NCI-H446 treated with DMSO at 0.1 percent for 48 hours (cell line): ENCODE measurements at regions not wholly inside any gene's neighbourhood (a gene's known extent, or its start where the extent isn't known, plus 50 kb on each side); places are given as distances from the start of the nearest gene placed in this dataset.
"Not testable (repeated sequence)": the region's sequence is repeated elsewhere in the genome, so short reads cannot be mapped to it uniquely, and the experiment has no call there.

Experiments
- DNase-seq: peaks from one replicate; lab custom pipeline; 2025; lab: John Stamatoyannopoulos, UW

GRCh38 chr2:155022531-155022930 is 324.0 kb downstream of the KCNJ3 start:
- no peak for DNase-seq

GRCh38 chr2:155021618-155022017 is 323.1 kb downstream of the KCNJ3 start:
- DNase-seq, result peak; percentile 99

DNA sequence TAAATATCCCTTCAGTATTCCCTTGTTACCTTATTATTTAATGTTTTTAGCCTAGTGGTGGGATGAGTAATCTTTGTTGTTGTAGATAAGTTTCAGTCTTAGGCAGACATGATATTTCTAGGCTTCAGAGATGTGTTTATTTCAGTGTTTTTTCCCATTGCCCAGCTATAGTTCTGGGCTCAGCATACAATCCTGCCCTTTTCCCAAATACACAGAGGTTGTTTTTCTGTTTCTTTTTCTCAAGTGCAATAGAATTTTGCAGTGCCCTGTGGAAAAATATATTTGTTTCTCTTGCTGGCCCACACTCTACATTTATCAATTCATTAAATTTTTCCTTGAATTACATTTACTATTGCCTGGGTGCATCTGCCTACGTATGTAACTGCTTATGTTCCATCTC is 321.8 kb downstream of the KCNJ3 start:
- DNase-seq, result no peak

DNA sequence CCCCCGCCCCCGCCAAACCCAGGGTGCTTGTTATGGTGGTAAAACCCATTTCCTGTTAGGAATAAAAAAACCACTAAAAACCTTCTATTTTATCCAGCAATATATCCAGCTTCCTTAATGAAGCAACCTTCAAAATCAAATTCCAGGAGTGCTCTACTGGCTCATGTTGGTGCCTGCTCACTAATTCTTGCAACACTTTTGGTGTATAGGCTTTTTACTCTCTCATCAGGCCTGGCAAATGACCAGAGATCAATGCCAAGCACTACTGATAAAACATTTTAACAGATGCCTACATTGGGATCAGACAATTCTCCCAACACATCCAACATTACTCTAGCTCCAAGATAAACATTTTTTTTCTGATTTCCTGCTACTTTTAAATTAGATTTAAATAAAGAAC is 312.4 kb downstream of the KCNJ3 start:
- DNase-seq, result peak; percentile 89

DNA sequence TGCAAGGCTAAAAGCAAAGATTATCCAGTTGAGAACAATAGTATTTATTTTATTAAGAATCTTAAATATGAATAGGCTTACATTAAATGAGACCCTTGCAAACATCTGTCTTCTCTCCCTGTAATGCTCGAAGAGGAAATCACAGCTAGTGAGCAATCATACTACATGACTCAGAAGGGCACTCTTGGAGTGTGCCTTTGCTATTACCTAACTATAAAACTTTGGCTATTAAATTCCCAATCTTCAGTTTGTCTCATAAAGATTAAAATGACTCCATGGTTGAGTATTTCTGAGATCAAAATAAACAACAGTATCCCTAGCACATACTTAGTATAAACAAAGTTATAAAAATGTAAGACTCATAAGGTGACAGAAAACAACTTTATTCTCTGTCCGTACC is 296.9 kb downstream of the KCNJ3 start:
- peak; percentile 68 for DNase-seq

DNA sequence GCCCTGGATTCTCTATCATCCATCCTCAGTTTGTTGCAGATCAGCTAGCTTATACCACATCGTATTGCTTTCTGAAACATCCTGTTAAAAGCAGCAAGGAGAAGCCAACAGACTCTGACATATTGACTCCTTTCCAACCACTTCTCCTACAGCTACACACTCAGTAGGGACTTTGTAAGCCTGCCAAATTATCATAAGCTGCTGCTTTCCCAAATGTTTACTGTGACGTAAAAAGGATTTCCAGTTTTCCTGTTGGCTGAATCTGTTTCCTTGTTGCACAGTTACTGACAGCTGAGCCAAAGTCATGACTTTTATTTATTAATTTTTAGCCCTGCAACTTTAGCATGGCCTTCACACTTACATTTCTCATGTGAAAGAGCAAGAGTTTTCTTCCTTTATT is 294.3 kb downstream of the KCNJ3 start:
- DNase-seq, result peak; percentile 100

GRCh38 chr2:154978710-154979109 is 280.2 kb downstream of the KCNJ3 start:
- DNase-seq, result no peak

DNA sequence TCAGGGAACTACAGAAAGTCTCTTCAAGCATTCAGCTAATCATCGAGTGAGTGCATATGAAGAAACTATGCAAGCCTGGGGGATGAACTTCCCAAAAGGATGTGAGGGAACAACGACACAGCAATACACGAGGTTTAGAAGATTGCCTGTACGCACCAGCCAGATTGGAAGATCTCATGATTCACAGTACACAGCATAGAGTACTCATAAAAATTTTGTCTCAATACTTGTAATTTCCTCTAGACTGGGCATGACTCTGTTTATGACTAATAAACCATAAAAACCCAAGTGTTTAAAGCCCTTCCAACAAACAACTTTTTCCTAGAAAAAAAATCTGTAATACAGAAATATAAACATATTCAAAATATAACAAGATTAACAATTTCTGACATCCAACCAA is 279.7 kb downstream of the KCNJ3 start:
- DNase-seq, result no peak

- no peak for DNase-seq
Observed at GRCh38 chr2:154974041-154974440, 275.5 kb downstream of the KCNJ3 start.

GRCh38 chr2:154963511-154963910 is 265.0 kb downstream of the KCNJ3 start:
- no peak for DNase-seq

DNA sequence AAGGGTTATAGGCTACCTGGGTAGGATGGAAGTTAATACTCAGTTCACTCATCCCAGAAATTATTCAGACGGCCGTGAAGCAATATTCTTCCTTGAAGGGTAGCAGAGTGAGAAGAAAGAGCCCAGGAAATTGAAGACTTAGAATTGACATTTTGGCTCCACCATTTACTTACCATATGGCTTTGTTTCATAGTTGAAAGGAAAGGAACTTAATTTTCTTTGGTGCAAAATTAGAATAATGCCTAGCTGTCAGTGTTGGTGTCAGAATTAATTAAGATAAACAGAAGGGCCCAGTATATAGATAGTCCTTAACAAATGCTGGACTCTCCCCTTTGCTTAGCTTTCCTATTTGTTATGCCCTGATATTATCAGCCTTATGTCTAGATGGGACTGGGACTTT is 263.2 kb downstream of the KCNJ3 start:
- no peak for DNase-seq

DNA sequence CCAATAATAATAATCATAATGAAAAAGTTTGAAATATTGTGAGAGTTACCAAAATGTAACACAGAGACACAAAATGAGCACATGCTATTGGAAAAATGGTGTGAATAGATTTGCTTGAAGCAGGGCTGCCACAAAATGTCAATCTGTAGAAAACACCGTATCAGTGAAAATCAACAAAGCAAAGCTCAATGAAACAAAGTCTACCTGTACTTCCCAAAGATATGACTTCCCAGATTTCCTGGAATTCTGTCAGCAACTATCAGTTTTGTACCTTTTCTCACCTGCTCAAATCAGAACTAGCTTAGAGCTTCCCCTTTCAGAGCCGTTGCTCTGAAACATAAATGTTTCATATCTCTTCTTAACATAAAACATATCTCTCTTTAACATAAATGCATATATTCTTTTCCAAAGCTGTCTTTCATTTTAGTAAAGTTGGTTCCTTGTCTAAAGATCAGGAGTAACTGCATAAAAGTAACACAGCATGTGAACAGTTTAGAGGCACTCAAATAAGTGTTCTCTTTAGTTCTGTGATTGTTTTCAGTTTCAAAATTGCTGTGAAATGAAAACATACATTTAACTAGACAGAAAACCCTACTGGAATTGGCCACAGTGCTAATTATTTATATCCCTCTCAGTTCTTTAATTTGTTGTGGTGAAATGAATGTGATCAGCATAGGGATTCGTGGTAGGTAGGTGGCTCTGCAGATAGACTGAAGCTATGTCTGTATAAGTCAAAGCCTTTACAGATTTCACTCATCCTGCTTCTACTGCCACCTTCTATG is 262.5 kb downstream of the KCNJ3 start:
- DNase-seq, result no peak

- no peak for DNase-seq
Observed at GRCh38 chr2:154952346-154952980, 254.0 kb downstream of the KCNJ3 start.

- not testable (repeated sequence) for DNase-seq
Observed at GRCh38 chr2:154947416-154947815, 248.9 kb downstream of the KCNJ3 start.

GRCh38 chr2:154945984-154946383 is 247.5 kb downstream of the KCNJ3 start:
- no peak for DNase-seq

GRCh38 chr2:154941379-154941778 is 242.9 kb downstream of the KCNJ3 start:
- no peak for DNase-seq

DNA sequence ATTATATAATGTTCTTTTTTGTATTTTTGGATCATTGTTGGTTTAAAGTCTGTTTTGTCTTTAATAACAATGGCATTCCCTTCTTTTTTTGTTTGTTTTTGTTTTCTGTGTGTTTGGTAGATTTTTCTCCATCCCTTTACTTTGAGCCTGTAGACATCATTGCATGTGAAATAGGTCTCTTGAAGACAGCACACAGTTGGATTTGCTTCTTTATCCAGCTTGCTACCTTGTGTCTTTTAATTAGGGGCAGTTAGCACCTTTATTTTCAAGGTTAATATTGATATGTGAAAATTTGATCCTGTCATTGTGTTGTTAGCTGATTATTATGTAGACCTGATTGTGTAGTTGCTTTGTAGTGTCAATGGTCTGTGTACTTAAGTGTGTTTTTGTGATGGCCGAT is 235.7 kb downstream of the KCNJ3 start:
- no peak for DNase-seq

GRCh38 chr2:154924531-154924930 is 226.0 kb downstream of the KCNJ3 start:
- no peak for DNase-seq

DNA sequence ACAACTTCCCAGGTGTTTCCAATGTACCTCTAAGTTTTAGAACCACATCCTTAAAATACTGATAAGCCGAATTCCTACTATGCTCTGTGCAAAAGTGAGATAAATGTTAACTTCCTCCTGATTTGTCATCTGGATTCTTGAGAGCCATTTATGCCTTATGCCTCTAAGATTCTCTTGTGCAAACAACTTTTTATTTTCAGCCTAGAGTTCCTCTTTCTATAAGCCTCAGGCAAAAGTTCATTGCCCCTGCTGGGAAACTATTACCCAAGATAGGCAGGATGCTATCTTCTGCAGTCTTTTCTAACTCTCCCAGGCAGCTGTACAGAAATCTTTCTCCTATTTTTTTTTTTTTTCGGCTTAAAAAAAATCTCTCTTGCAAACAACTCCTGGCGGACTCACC is 216.1 kb downstream of the KCNJ3 start:
- no peak for DNase-seq

GRCh38 chr2:154912215-154912614 is 213.7 kb downstream of the KCNJ3 start:
- DNase-seq, result no peak

- DNase-seq, result no peak
Observed at GRCh38 chr2:154911729-154912128, 213.2 kb downstream of the KCNJ3 start.

DNA sequence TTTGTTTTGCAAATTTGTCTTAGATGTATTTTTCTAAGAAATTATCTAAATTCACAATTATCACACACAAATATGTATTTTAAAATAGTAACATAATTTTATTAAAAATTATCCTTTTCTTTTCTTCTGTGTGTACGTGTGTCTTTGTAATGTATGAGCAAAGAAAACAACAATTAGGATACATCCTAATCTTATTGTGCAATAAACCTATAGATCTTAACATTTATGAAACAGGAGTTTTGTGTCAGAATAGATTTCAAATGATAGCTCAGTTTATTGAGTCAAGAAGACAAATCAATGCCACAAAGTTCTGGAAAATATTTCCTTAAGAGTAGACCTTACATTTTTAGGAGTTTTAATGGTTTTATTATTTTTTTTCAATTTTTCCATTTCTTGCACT is 212.2 kb downstream of the KCNJ3 start:
- DNase-seq, result no peak

- no peak for DNase-seq
Observed at GRCh38 chr2:154908327-154908726, 209.8 kb downstream of the KCNJ3 start.
